ENCODE measurements at regions not wholly inside any gene's neighbourhood (a gene's known extent, or its start where the extent isn't known, plus 50 kb on each side); places are given as distances from the start of the nearest gene placed in this dataset.

GRCh38 chr13:86655561-86655960, 856.3 kb upstream of the SLITRK6 start:
- H4K20me1 ChIP-seq (ENCODE audit: insufficient read depth, low read length): no peaks in the 10 kb centered on the region
- no peak for TF ChIP-seq CTCF (IDR thresholded peaks at IDR 0.05; ENCODE audit: low read length)
- TF ChIP-seq EZH2 (optimal IDR thresholded peaks at IDR 0.05; ENCODE audit: low read depth, low read length): no peak
- TF ChIP-seq EZH2phosphoT487 (IDR thresholded peaks at IDR 0.05; ENCODE audit: low read length): no peak
- H3F3A ChIP-seq (ENCODE audit: insufficient read depth, low read length): no peaks in the 10 kb centered on the region
- H3K79me2 ChIP-seq (ENCODE audit: low read length): no peaks in the 10 kb centered on the region
- no peaks in the 10 kb centered on the region for H3K9me3 ChIP-seq (replicated peaks; ENCODE audit: insufficient read depth, low read length)
- no peak overlapping the region for H3K27ac ChIP-seq (ENCODE audit: low read length)
- no peaks in the 10 kb centered on the region for H3K27me3 ChIP-seq (replicated peaks; ENCODE audit: insufficient read depth, low read length)
- H3K4me1 ChIP-seq (ENCODE audit: low read length): no peaks in the 10 kb centered on the region
- no peak for DNase-seq
- no peak overlapping the region for H3K9ac ChIP-seq (ENCODE audit: low read length)
- no peak overlapping the region for H3K4me3 ChIP-seq (ENCODE audit: low read length)
- H2AFZ ChIP-seq (ENCODE audit: low read length): no peak overlapping the region
- no peaks in the 10 kb centered on the region for H3K9me2 ChIP-seq (replicated peaks; ENCODE audit: insufficient read depth, low read length)
- no peaks in the 10 kb centered on the region for H3K36me3 ChIP-seq (replicated peaks; ENCODE audit: insufficient read depth, low read length)
- H3K4me2 ChIP-seq (ENCODE audit: low read depth, low read length): no peak overlapping the region

DNA sequence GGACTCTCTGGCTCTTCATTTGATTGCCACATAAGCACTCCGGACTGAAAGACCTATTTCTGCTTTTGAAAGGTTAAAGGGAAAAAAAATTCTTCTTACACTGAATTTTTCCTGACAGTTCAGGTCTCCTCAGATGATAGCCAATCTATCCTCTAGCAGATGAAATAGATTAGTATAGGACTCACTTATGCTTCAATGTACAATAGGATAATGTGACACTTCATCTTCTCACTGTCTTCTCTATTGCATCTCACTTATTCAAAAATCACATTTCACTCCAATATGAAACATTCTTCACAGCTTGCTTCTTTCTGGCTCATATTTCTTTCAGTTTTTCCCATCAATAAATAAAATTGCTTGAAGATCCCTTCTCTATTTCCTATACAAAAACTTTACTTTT, 860.9 kb upstream of the SLITRK6 start:
- no peaks in the 10 kb centered on the region for H4K20me1 ChIP-seq (ENCODE audit: insufficient read depth, low read length)
- H3K9ac ChIP-seq (ENCODE audit: low read length): no peak overlapping the region
- no peak overlapping the region for H3K4me2 ChIP-seq (ENCODE audit: low read depth, low read length)
- no peaks in the 10 kb centered on the region for H3K36me3 ChIP-seq (replicated peaks; ENCODE audit: insufficient read depth, low read length)
- no peak overlapping the region for H3K27ac ChIP-seq (ENCODE audit: low read length)
- no peaks in the 10 kb centered on the region for H3F3A ChIP-seq (ENCODE audit: insufficient read depth, low read length)
- H3K27me3 ChIP-seq (replicated peaks; ENCODE audit: insufficient read depth, low read length): no peaks in the 10 kb centered on the region
- H3K9me3 ChIP-seq (replicated peaks; ENCODE audit: insufficient read depth, low read length): no peaks in the 10 kb centered on the region
- no peak overlapping the region for H3K4me3 ChIP-seq (ENCODE audit: low read length)
- no peaks in the 10 kb centered on the region for H3K4me1 ChIP-seq (ENCODE audit: low read length)
- H3K79me2 ChIP-seq (ENCODE audit: low read length): no peaks in the 10 kb centered on the region
- TF ChIP-seq CTCF (IDR thresholded peaks at IDR 0.05; ENCODE audit: low read length): no peak
- no peak overlapping the region for H2AFZ ChIP-seq (ENCODE audit: low read length)
- no peak for DNase-seq
- H3K9me2 ChIP-seq (replicated peaks; ENCODE audit: insufficient read depth, low read length): no peaks in the 10 kb centered on the region

DNA sequence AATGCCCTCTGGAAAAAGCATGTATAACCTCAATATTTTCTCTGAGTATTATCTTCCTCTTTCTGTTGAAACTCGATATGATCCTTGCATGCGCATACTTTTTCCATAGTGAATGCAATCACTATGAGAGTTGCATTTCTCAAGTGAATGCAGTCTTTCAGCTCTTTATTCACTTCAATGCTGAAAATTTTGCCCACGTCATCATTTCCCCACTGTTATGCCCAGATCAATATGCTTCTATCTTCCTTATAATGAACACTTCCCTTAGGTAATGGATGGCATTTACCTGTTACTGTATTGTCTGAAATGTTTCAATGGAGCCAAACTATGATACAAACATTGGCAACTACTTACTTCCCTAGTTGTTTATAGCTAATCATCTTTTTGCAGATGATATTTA, 866.6 kb upstream of the SLITRK6 start:
- H3K36me3 ChIP-seq (replicated peaks; ENCODE audit: insufficient read depth, low read length): no peaks in the 10 kb centered on the region
- no peaks in the 10 kb centered on the region for H3K9me3 ChIP-seq (replicated peaks; ENCODE audit: insufficient read depth, low read length)
- H4K20me1 ChIP-seq (ENCODE audit: insufficient read depth, low read length): no peaks in the 10 kb centered on the region
- H3F3A ChIP-seq (ENCODE audit: insufficient read depth, low read length): no peaks in the 10 kb centered on the region
- H3K79me2 ChIP-seq (ENCODE audit: low read length): no peaks in the 10 kb centered on the region
- H3K4me1 ChIP-seq (ENCODE audit: low read length): no peaks in the 10 kb centered on the region
- H3K27me3 ChIP-seq (replicated peaks; ENCODE audit: insufficient read depth, low read length): no peaks in the 10 kb centered on the region
- no peak for DNase-seq
- no peak for TF ChIP-seq EZH2 (optimal IDR thresholded peaks at IDR 0.05; ENCODE audit: low read depth, low read length)
- TF ChIP-seq CTCF (IDR thresholded peaks at IDR 0.05; ENCODE audit: low read length): no peak
- TF ChIP-seq EZH2phosphoT487 (IDR thresholded peaks at IDR 0.05; ENCODE audit: low read length): no peak
- H3K9me2 ChIP-seq (replicated peaks; ENCODE audit: insufficient read depth, low read length): no peaks in the 10 kb centered on the region
- H3K9ac ChIP-seq (ENCODE audit: low read length): no peak overlapping the region
- H3K4me3 ChIP-seq (ENCODE audit: low read length): no peak overlapping the region
- no peak overlapping the region for H3K27ac ChIP-seq (ENCODE audit: low read length)
- H2AFZ ChIP-seq (ENCODE audit: low read length): no peak overlapping the region
- no peak overlapping the region for H3K4me2 ChIP-seq (ENCODE audit: low read depth, low read length)

Data from MM.1S (cell line).